C4-2B (cell line): ENCODE measurements at regions not wholly inside any gene's neighbourhood (a gene's known extent, or its start where the extent isn't known, plus 50 kb on each side); places are given as distances from the start of the nearest gene placed in this dataset.

Experiments used
- H3K27ac ChIP-seq: fragments of 450-650 bp; 2 replicates; pipeline ENCODE4 v1.5.1; 2017
- CTCF ChIP-seq: fragments of 450-650 bp; conservative IDR thresholded peaks from 2 replicates; pipeline ENCODE4 v1.5.1; 2017; ENCODE audit warnings: mild to moderate bottlenecking
- ZFX ChIP-seq: fragments of 450-650 bp; IDR thresholded peaks from 2 replicates; pipeline ENCODE4 v1.6.1; 2017

- no peak overlapping the region for H3K27ac ChIP-seq
- no peak for TF ChIP-seq CTCF
- TF ChIP-seq ZFX, result no peak
These were observed 506.2 kb upstream of the ZNF385D start for GRCh38 chr3:22257252-22257651.

- H3K27ac ChIP-seq, result no peak overlapping the region
- TF ChIP-seq ZFX (no peak), CTCF (no peak)
These were observed 511.4 kb upstream of the ZNF385D start for GRCh38 chr3:22262386-22262785.

GRCh38 chr3:22263042-22263441 is 512.0 kb upstream of the ZNF385D start:
- H3K27ac ChIP-seq, result no peak overlapping the region
- TF ChIP-seq ZFX, result no peak
- no peak for TF ChIP-seq CTCF

GRCh38 chr3:22265403-22265802 is 514.4 kb upstream of the ZNF385D start:
- no peak overlapping the region for H3K27ac ChIP-seq
- TF ChIP-seq CTCF (no peak), ZFX (no peak)

GRCh38 chr3:22269831-22270230 is 518.8 kb upstream of the ZNF385D start:
- TF ChIP-seq CTCF (no peak), ZFX (no peak)
- H3K27ac ChIP-seq, result no peak overlapping the region

GRCh38 chr3:22276351-22276750 is 525.3 kb upstream of the ZNF385D start:
- TF ChIP-seq ZFX, result no peak
- no peak overlapping the region for H3K27ac ChIP-seq

- H3K27ac ChIP-seq, result no peak overlapping the region
- TF ChIP-seq CTCF (no peak), ZFX (no peak)
These were observed 533.5 kb upstream of the ZNF385D start for GRCh38 chr3:22284559-22284958.

- no peak for TF ChIP-seq CTCF
- TF ChIP-seq ZFX, result no peak
- H3K27ac ChIP-seq, result no peak overlapping the region
These were observed 537.7 kb upstream of the ZNF385D start for GRCh38 chr3:22288756-22289155.
